ENCODE measurements at regions not wholly inside any gene's neighbourhood (a gene's known extent, or its start where the extent isn't known, plus 50 kb on each side); places are given as distances from the start of the nearest gene placed in this dataset.

DNA sequence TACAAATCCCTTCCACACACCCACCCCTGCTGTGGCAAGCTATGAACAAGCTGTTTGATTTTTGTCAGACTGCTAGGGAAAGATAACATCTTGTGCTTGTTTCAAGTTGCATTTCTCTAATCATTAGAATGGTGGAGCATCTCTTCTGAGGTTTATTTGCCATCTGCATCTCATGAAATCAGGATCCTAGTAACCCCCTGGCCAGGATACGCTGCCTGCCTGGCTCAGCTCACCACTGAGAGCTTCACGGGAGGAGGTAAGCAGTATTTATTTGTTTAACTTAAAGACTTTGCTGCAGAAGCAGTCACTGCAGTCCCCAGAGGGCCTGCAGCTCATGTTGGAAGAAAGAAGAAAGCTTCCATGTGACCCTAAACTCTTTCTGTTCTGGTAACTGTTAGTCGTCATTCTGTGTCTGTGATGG is 83.3 kb upstream of the CXCL14 start:
- TF ChIP-seq, protein P1, sequence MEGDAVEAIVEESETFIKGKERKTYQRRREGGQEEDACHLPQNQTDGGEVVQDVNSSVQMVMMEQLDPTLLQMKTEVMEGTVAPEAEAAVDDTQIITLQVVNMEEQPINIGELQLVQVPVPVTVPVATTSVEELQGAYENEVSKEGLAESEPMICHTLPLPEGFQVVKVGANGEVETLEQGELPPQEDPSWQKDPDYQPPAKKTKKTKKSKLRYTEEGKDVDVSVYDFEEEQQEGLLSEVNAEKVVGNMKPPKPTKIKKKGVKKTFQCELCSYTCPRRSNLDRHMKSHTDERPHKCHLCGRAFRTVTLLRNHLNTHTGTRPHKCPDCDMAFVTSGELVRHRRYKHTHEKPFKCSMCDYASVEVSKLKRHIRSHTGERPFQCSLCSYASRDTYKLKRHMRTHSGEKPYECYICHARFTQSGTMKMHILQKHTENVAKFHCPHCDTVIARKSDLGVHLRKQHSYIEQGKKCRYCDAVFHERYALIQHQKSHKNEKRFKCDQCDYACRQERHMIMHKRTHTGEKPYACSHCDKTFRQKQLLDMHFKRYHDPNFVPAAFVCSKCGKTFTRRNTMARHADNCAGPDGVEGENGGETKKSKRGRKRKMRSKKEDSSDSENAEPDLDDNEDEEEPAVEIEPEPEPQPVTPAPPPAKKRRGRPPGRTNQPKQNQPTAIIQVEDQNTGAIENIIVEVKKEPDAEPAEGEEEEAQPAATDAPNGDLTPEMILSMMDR (IDR thresholded peaks at IDR 0.05; ENCODE audit: low read depth, low read length, missing input control) = no peak
- TF ChIP-seq JUND (IDR thresholded peaks at IDR 0.05) (no peak), YY1 (IDR thresholded peaks at IDR 0.05) (no peak), RAD21 (IDR thresholded peaks at IDR 0.05) (no peak), TAF1 (conservative IDR thresholded peaks at IDR 0.05) (no peak), SP1 (IDR thresholded peaks at IDR 0.05) (no peak)
- TF ChIP-seq, protein P2, sequence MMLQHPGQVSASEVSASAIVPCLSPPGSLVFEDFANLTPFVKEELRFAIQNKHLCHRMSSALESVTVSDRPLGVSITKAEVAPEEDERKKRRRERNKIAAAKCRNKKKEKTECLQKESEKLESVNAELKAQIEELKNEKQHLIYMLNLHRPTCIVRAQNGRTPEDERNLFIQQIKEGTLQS (IDR thresholded peaks at IDR 0.05) = no peak
- TF ChIP-seq, protein P3, sequence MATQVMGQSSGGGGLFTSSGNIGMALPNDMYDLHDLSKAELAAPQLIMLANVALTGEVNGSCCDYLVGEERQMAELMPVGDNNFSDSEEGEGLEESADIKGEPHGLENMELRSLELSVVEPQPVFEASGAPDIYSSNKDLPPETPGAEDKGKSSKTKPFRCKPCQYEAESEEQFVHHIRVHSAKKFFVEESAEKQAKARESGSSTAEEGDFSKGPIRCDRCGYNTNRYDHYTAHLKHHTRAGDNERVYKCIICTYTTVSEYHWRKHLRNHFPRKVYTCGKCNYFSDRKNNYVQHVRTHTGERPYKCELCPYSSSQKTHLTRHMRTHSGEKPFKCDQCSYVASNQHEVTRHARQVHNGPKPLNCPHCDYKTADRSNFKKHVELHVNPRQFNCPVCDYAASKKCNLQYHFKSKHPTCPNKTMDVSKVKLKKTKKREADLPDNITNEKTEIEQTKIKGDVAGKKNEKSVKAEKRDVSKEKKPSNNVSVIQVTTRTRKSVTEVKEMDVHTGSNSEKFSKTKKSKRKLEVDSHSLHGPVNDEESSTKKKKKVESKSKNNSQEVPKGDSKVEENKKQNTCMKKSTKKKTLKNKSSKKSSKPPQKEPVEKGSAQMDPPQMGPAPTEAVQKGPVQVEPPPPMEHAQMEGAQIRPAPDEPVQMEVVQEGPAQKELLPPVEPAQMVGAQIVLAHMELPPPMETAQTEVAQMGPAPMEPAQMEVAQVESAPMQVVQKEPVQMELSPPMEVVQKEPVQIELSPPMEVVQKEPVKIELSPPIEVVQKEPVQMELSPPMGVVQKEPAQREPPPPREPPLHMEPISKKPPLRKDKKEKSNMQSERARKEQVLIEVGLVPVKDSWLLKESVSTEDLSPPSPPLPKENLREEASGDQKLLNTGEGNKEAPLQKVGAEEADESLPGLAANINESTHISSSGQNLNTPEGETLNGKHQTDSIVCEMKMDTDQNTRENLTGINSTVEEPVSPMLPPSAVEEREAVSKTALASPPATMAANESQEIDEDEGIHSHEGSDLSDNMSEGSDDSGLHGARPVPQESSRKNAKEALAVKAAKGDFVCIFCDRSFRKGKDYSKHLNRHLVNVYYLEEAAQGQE (IDR thresholded peaks at IDR 0.05) = no peak
- TF ChIP-seq, protein P4, sequence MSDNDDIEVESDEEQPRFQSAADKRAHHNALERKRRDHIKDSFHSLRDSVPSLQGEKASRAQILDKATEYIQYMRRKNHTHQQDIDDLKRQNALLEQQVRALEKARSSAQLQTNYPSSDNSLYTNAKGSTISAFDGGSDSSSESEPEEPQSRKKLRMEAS (IDR thresholded peaks at IDR 0.05) = no peak
- TF ChIP-seq, protein P5, sequence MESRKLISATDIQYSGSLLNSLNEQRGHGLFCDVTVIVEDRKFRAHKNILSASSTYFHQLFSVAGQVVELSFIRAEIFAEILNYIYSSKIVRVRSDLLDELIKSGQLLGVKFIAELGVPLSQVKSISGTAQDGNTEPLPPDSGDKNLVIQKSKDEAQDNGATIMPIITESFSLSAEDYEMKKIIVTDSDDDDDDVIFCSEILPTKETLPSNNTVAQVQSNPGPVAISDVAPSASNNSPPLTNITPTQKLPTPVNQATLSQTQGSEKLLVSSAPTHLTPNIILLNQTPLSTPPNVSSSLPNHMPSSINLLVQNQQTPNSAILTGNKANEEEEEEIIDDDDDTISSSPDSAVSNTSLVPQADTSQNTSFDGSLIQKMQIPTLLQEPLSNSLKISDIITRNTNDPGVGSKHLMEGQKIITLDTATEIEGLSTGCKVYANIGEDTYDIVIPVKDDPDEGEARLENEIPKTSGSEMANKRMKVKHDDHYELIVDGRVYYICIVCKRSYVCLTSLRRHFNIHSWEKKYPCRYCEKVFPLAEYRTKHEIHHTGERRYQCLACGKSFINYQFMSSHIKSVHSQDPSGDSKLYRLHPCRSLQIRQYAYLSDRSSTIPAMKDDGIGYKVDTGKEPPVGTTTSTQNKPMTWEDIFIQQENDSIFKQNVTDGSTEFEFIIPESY (IDR thresholded peaks at IDR 0.05) = no peak

Measured in liver (tissue), 3 donors.